Testis (tissue), 2 donors: ENCODE measurements at regions not wholly inside any gene's neighbourhood (a gene's known extent, or its start where the extent isn't known, plus 50 kb on each side); places are given as distances from the start of the nearest gene placed in this dataset.

Experiments used
- CTCF ChIP-seq, 3 experiments: fragments of 450-650 bp in 2 of 3; fragments of 200-600 bp in 1 of 3; sonication (generic) in 1 of 3; IDR thresholded peaks; one replicate each; pipeline ENCODE4 v1.5.1; 2016 to 2019; ENCODE audit warnings: antibody characterized with exemption in 3 of 3, mild to moderate bottlenecking in 2 of 3, moderate library complexity in 1 of 3
- POLR2A ChIP-seq: fragments of 450-650 bp; IDR thresholded peaks from one replicate; pipeline ENCODE4 v1.6.1; 2017; ENCODE audit warnings: antibody characterized with exemption, mild to moderate bottlenecking, moderate library complexity

DNA sequence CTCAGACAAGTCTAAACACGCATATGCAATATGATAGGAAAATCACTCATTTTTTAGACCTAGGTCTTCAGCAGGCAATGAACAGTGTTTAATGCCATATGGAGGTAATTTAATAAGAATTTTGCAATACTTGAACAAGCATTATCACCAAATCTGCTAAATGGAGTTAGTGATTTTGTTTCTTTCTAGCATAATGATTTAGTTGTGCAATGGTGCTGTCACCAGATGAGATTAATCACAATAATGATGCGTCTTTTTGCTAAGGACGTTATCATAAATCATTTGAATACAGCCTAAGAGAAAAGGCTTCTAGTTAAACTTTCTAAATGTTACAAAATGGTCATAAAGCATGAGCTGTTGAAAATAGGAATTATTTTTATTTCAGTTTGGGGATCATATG is 170.0 kb upstream of the SLC16A7 start:
- no peak for TF ChIP-seq POLR2A
- no peak for TF ChIP-seq CTCF (IDR thresholded peaks at IDR 0.05)
